Choroid plexus epithelial cell (primary cell): ENCODE measurements at regions not wholly inside any gene's neighbourhood (a gene's known extent, or its start where the extent isn't known, plus 50 kb on each side); places are given as distances from the start of the nearest gene placed in this dataset.
A peak's percentile ranks its signal among the peaks of the same experiment; 100 is the strongest.

Experiments used
- DNase-seq: peaks from one replicate; pipeline ENCODE4 v3.0.0-alpha.2; 2010; ENCODE audit warnings: low read depth
- H3K4me3 ChIP-seq: 2 replicates; pipeline ENCODE4 v1.5.1; 2011; ENCODE audit warnings: low read depth, mild to moderate bottlenecking, control low read depth, low read length, moderate library complexity
- TF ChIP-seq, protein P1 (sequence below): conservative IDR thresholded peaks from 2 replicates; pipeline ENCODE4 v1.5.1; 2011; ENCODE audit warnings: low read depth, mild to moderate bottlenecking, control low read depth, inconsistent platforms, low read length, moderate library complexity

DNA sequence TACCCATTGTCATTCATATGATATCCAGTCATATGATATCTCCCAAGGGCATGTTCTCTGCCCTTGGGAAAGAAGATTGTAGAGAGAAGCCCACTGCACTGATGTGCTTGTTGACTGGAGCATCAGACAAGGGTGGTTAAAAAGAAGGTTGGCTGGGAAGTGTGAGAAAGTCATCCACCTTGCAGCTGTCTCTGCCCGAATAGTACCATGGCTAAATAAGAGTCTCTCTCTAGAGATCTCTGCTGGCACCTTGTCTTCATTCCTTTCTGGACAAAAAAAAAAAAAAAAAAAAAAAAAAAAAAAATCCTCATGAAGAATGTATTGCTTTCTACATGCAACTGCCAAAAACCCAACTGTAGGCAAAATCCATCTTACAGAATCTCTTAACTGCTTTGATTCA is 349.7 kb upstream of the ESRRG start:
- H3K4me3 ChIP-seq, result no peak overlapping the region
- DNase-seq, result no peak
- TF ChIP-seq, protein P1, sequence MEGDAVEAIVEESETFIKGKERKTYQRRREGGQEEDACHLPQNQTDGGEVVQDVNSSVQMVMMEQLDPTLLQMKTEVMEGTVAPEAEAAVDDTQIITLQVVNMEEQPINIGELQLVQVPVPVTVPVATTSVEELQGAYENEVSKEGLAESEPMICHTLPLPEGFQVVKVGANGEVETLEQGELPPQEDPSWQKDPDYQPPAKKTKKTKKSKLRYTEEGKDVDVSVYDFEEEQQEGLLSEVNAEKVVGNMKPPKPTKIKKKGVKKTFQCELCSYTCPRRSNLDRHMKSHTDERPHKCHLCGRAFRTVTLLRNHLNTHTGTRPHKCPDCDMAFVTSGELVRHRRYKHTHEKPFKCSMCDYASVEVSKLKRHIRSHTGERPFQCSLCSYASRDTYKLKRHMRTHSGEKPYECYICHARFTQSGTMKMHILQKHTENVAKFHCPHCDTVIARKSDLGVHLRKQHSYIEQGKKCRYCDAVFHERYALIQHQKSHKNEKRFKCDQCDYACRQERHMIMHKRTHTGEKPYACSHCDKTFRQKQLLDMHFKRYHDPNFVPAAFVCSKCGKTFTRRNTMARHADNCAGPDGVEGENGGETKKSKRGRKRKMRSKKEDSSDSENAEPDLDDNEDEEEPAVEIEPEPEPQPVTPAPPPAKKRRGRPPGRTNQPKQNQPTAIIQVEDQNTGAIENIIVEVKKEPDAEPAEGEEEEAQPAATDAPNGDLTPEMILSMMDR, result no peak

DNA sequence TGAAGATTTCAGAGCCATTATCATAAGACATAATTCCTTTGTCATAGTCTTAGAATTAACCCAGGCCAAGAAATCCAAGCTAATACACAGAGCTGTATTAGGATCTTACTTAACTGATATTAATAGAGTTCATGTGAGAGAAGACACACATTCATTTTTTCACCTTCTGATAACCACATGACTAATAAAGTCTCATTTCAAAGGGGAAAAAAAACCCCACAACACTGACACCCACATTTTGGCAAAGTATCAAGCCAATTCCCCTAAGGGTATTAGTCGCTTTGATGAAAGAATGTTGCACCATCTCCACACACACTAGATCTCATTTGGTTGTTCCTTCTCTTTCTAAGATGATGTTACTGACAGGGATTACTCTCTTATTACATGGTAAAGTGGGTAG is 344.4 kb upstream of the ESRRG start:
- TF ChIP-seq, protein P1, result no peak
- DNase-seq, result peak; percentile 10
- no peak overlapping the region for H3K4me3 ChIP-seq

- no peak overlapping the region for H3K4me3 ChIP-seq
- no peak for DNase-seq
- TF ChIP-seq, protein P1, result no peak
Measured at GRCh38 chr1:217066794-217067193, 343.6 kb upstream of the ESRRG start.

- H3K4me3 ChIP-seq, result no peak overlapping the region
- DNase-seq, result no peak
- TF ChIP-seq, protein P1, result no peak
Measured at GRCh38 chr1:217063172-217063908, 340.1 kb upstream of the ESRRG start.

GRCh38 chr1:217062586-217062985 is 339.4 kb upstream of the ESRRG start:
- DNase-seq, result no peak
- H3K4me3 ChIP-seq, result no peak overlapping the region
- TF ChIP-seq, protein P1, result no peak

DNA sequence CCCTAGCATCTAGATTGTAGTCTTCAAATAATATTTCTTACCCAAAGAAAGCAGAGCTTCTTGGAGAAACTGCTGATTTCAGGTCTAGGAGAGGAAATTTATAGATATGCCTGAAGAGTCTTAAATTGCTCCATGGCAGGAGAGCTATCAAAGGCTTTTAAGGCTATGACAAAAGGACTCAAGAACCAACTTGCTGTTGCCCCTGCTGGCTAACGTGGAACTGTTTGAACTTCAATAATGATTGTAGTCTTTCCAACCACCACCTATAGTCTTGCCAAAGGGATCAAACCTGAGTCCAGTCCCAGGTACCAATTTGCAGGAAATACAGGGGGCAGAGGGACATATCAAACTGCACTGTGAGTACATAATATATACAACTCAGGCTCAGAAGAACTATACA is 336.2 kb upstream of the ESRRG start:
- no peak for DNase-seq
- TF ChIP-seq, protein P1, result no peak
- no peak overlapping the region for H3K4me3 ChIP-seq

DNA sequence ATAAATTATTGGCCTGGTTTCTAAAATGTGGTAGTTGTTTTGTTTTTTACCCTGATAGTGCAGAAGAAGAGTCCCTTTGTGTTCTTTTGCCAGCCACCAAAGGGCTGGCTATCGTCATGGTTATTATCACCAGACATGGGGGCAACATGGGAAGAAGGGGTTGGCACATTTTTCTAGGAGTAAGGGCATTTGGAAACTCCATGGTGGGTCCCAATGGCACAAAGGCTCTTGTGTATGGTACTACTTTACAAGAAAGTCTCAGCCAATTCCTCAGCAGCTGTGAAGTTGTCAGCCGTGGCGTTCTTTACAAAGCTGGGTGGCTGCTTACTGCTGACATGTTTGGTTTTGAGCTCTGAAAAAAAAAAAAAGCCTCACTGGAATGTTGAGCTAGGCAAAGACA is 330.4 kb upstream of the ESRRG start:
- TF ChIP-seq, protein P1, result no peak
- H3K4me3 ChIP-seq, result no peak overlapping the region
- no peak for DNase-seq
